PC-9 (cell line): ENCODE measurements at regions not wholly inside any gene's neighbourhood (a gene's known extent, or its start where the extent isn't known, plus 50 kb on each side); places are given as distances from the start of the nearest gene placed in this dataset.
"Not testable (repeated sequence)": the region's sequence is repeated elsewhere in the genome, so short reads cannot be mapped to it uniquely, and the experiment has no call there.

Experiments
- CTCF ChIP-seq: fragments of 200-600 bp; sonication (generic); conservative IDR thresholded peaks from 2 replicates; pipeline ENCODE4 v1.6.1; 2017; ENCODE audit warnings: mixed run types, antibody characterized with exemption, mild to moderate bottlenecking, moderate library complexity
- EZH2 ChIP-seq: fragments of 200-600 bp; sonication (generic); IDR thresholded peaks from 2 replicates; pipeline ENCODE4 v1.8.0; 2017; ENCODE audit warnings: antibody characterized with exemption, low read depth

DNA sequence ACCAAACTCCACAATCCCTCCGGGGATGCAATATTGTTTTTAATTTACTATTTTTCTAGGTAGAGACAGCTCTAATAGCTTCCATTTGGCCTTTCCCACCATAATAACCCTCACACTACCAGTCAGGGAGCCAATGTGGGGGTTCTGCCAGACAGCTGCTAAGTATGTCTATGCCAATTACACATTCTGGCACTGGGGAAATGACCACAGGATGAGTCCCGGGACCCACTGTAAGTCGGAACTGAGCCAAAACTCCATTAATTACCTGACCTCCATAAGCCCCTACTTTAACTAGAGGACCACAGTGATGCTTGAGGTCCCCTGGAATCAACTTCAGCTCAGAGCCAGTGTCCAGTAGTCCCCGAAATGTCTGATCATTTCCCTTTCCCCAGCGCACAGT, 95.2 kb upstream of the USP25 start:
- not testable (repeated sequence) for TF ChIP-seq EZH2, CTCF
